ENCODE measurements at regions not wholly inside any gene's neighbourhood (a gene's known extent, or its start where the extent isn't known, plus 50 kb on each side); places are given as distances from the start of the nearest gene placed in this dataset.

GRCh38 chr18:4802296-4802695 is 347.2 kb upstream of the DLGAP1 start:
- Histone ChIP-seq H3K27ac (no peak overlapping the region), H3K27me3 (no peaks in the 10 kb centered on the region), H3K4me3 (no peak overlapping the region), H3K9me3 (peaks cover 0 to 27% (median 0%) of the 10 kb centered on the region in 4 donors), H3K4me1 (no peaks in the 10 kb centered on the region), H3K36me3 (no peaks in the 10 kb centered on the region)
- TF ChIP-seq EP300 (IDR thresholded peaks at IDR 0.05) (no peak), POLR2AphosphoS5 (IDR thresholded peaks at IDR 0.05) (no peak), POLR2A (IDR thresholded peaks at IDR 0.05) (no peak), CTCF (IDR thresholded peaks at IDR 0.05) (no peak)
- WGBS, 2 donors = 75 to 100% methylated on average over 1 to 2 of the region's 2 CpGs
- ATAC-seq (ENCODE audit: low FRiP score in 2 of 2) (peak in 1 of 2 donors; percentile 30), DNase-seq (no peak)

DNA sequence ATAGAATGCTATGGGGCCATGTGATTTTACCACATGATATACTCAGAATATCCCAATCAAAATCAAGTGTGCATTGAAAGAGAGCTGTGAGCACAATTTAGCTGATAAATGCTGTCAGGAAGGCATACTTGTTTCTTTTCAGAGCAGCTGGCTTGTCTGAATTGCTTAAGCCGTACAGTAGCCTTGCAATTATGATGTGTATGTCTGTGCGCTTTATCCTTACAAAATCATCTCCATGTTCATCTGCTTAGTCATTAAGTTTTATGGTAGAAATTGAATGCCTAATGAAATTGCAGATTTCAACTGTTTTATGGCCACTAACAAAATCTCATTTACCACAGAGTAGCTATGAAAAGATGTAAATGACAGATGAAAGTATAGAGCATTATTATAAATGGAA is 346.0 kb upstream of the DLGAP1 start:
- Histone ChIP-seq H3K36me3 (no peaks in the 10 kb centered on the region), H3K27ac (no peak overlapping the region), H3K4me3 (no peak overlapping the region), H3K27me3 (no peaks in the 10 kb centered on the region), H3K9me3 (peaks cover 0 to 23% (median 0%) of the 10 kb centered on the region in 4 donors), H3K4me1 (no peaks in the 10 kb centered on the region)
- 94 to 96% methylated on average over 2 of the region's 2 CpGs for WGBS, 2 donors
- ATAC-seq (ENCODE audit: low FRiP score in 2 of 2) (no peak), DNase-seq (no peak)
- TF ChIP-seq EP300 (IDR thresholded peaks at IDR 0.05) = no peak
- TF ChIP-seq POLR2AphosphoS5 (IDR thresholded peaks at IDR 0.05) = no peak
- no peak for TF ChIP-seq POLR2A (IDR thresholded peaks at IDR 0.05)
- TF ChIP-seq CTCF (IDR thresholded peaks at IDR 0.05) = no peak

- Histone ChIP-seq H3K27me3 (no peaks in the 10 kb centered on the region), H3K36me3 (no peaks in the 10 kb centered on the region), H3K4me1 (no peaks in the 10 kb centered on the region), H3K9me3 (peaks cover 0 to 10% (median 0%) of the 10 kb centered on the region in 4 donors), H3K4me3 (no peak overlapping the region), H3K27ac (no peak overlapping the region)
- TF ChIP-seq EP300 (IDR thresholded peaks at IDR 0.05) = no peak
- 59 to 64% methylated on average over 3 of the region's 3 CpGs for whole genome bisulfite sequencing, 2 donors
- ATAC-seq (ENCODE audit: low FRiP score in 2 of 2) (no peak), DNase-seq (no peak)
Observed at GRCh38 chr18:4797002-4797685, 342.0 kb upstream of the DLGAP1 start.

- WGBS, 2 donors = 83 to 91% methylated on average over 1 of the region's 1 CpG
- peak; percentile 12 to 46 for ATAC-seq (ENCODE audit: low FRiP score in 2 of 2)
- no peak for DNase-seq
- Histone ChIP-seq H3K9me3 (peaks cover 0 to 10% (median 0%) of the 10 kb centered on the region in 4 donors), H3K4me3 (no peak overlapping the region), H3K4me1 (no peaks in the 10 kb centered on the region), H3K36me3 (no peaks in the 10 kb centered on the region), H3K27me3 (no peaks in the 10 kb centered on the region), H3K27ac (no peak overlapping the region)
- TF ChIP-seq EP300 (IDR thresholded peaks at IDR 0.05) (no peak), POLR2A (IDR thresholded peaks at IDR 0.05) (no peak), POLR2AphosphoS5 (IDR thresholded peaks at IDR 0.05) (no peak), CTCF (IDR thresholded peaks at IDR 0.05) (no peak)
Observed at GRCh38 chr18:4789506-4789905, 334.4 kb upstream of the DLGAP1 start.

- H3K27ac ChIP-seq = no peak overlapping the region
- ATAC-seq (ENCODE audit: low FRiP score in 2 of 2) (no peak), DNase-seq (no peak)
- no peak overlapping the region for H3K4me3 ChIP-seq
- TF ChIP-seq POLR2AphosphoS5 (IDR thresholded peaks at IDR 0.05) (no peak), EP300 (IDR thresholded peaks at IDR 0.05) (no peak), CTCF (IDR thresholded peaks at IDR 0.05) (no peak), POLR2A (IDR thresholded peaks at IDR 0.05) (no peak)
- H3K36me3 ChIP-seq = no peaks in the 10 kb centered on the region
- H3K9me3 ChIP-seq = peaks cover 0 to 7% (median 0%) of the 10 kb centered on the region in 4 donors
- no peaks in the 10 kb centered on the region for H3K4me1 ChIP-seq
- no peaks in the 10 kb centered on the region for H3K27me3 ChIP-seq
- WGBS, 2 donors = 79 to 83% methylated on average over 1 of the region's 1 CpG
Observed at GRCh38 chr18:4781873-4782272, 326.8 kb upstream of the DLGAP1 start.
